Activated CD4-positive, alpha-beta memory T cell treated with anti-CD3 and anti-CD28 coated beads, Interleukin-2, amount 10 ng/mL, durations not matched to agents 7 days and 5 days (primary cell): ENCODE measurements at regions not wholly inside any gene's neighbourhood (a gene's known extent, or its start where the extent isn't known, plus 50 kb on each side); places are given as distances from the start of the nearest gene placed in this dataset.

Source experiments
- CTCF ChIA-PET: fragments of 350-600 bp; sonication (Branson Sonifier 250); formaldehyde crosslinking; loops from one replicate; lab custom pipeline; 2021; ENCODE audit warnings: antibody characterized with exemption, inconsistent platforms; lab: Charles Lee
- POLR2A ChIA-PET: fragments of 350-600 bp; sonication (Branson Sonifier 250); formaldehyde crosslinking; loops from one replicate; lab custom pipeline; 2021; ENCODE audit warnings: antibody characterized with exemption; lab: Charles Lee
- DNase-seq: peaks from one replicate; pipeline ENCODE4 v3.0.0-alpha.2; 2020
- H3K27ac Mint-ChIP-seq: one replicate; pipeline ENCODE4 v1.8.0; 2021; ENCODE audit warnings: mild to moderate bottlenecking, mixed read lengths
- H3K27me3 Mint-ChIP-seq: one replicate; pipeline ENCODE4 v1.8.0; 2021; ENCODE audit warnings: mixed read lengths
- H3K36me3 Mint-ChIP-seq: one replicate; pipeline ENCODE4 v1.8.0; 2021; ENCODE audit warnings: low read depth, mixed read lengths
- H3K4me1 Mint-ChIP-seq: one replicate; pipeline ENCODE4 v1.8.0; 2021; ENCODE audit warnings: mixed read lengths
- H3K4me3 Mint-ChIP-seq: one replicate; pipeline ENCODE4 v1.8.0; 2021; ENCODE audit warnings: mild to moderate bottlenecking, mixed read lengths
- H3K9me3 Mint-ChIP-seq: one replicate; pipeline ENCODE4 v1.8.0; 2021; ENCODE audit warnings: mixed read lengths

- H3K9me3 Mint-ChIP-seq: no peaks in the 10 kb centered on the region
- H3K4me3 Mint-ChIP-seq: no peak overlapping the region
- H3K27ac Mint-ChIP-seq: no peak overlapping the region
- no peak for DNase-seq
- CTCF ChIA-PET: no interaction called here
- H3K27me3 Mint-ChIP-seq: peaks cover 6% of the 10 kb centered on the region
- H3K4me1 Mint-ChIP-seq: peaks cover 3% of the 10 kb centered on the region
- H3K36me3 Mint-ChIP-seq: no peaks in the 10 kb centered on the region
- POLR2A ChIA-PET: no interaction called here
Observed at GRCh38 chr12:76226956-76227355, 121.3 kb downstream of the BBS10 start.

- DNase-seq: no peak
- ChIA-PET POLR2A (no interaction called here), CTCF (no interaction called here)
- H3K36me3 Mint-ChIP-seq: no peaks in the 10 kb centered on the region
- no peak overlapping the region for H3K27ac Mint-ChIP-seq
- H3K27me3 Mint-ChIP-seq: peaks cover 6% of the 10 kb centered on the region
- no peak overlapping the region for H3K4me3 Mint-ChIP-seq
- no peaks in the 10 kb centered on the region for H3K9me3 Mint-ChIP-seq
- H3K4me1 Mint-ChIP-seq: peaks cover 3% of the 10 kb centered on the region
Observed at GRCh38 chr12:76226397-76226796, 121.8 kb downstream of the BBS10 start.

- peaks cover 6% of the 10 kb centered on the region for H3K27me3 Mint-ChIP-seq
- no peaks in the 10 kb centered on the region for H3K36me3 Mint-ChIP-seq
- H3K4me1 Mint-ChIP-seq: peaks cover 3% of the 10 kb centered on the region
- H3K9me3 Mint-ChIP-seq: no peaks in the 10 kb centered on the region
- CTCF ChIA-PET: interaction anchor here (0.7 kb wide), 1 partner anchor 282 kb away, joined by 3 read pairs; no protein-coding TSS in a partner anchor
- DNase-seq: no peak
- no peak overlapping the region for H3K4me3 Mint-ChIP-seq
- H3K27ac Mint-ChIP-seq: no peak overlapping the region
- POLR2A ChIA-PET: no interaction called here
Observed at GRCh38 chr12:76223869-76224268, 124.3 kb downstream of the BBS10 start.

- H3K27ac Mint-ChIP-seq: no peak overlapping the region
- H3K27me3 Mint-ChIP-seq: peaks cover 5% of the 10 kb centered on the region
- no peaks in the 10 kb centered on the region for H3K36me3 Mint-ChIP-seq
- no peak for DNase-seq
- peaks cover 3% of the 10 kb centered on the region for H3K4me1 Mint-ChIP-seq
- POLR2A ChIA-PET: no interaction called here
- H3K9me3 Mint-ChIP-seq: no peaks in the 10 kb centered on the region
- no peak overlapping the region for H3K4me3 Mint-ChIP-seq
- CTCF ChIA-PET: no interaction called here
Observed at GRCh38 chr12:76220980-76221379, 127.2 kb downstream of the BBS10 start.

- H3K27me3 Mint-ChIP-seq: peaks cover 5% of the 10 kb centered on the region
- peaks cover 3% of the 10 kb centered on the region for H3K4me1 Mint-ChIP-seq
- no peak for DNase-seq
- H3K27ac Mint-ChIP-seq: no peak overlapping the region
- no peaks in the 10 kb centered on the region for H3K36me3 Mint-ChIP-seq
- H3K4me3 Mint-ChIP-seq: no peak overlapping the region
- POLR2A ChIA-PET: no interaction called here
- CTCF ChIA-PET: no interaction called here
- H3K9me3 Mint-ChIP-seq: no peaks in the 10 kb centered on the region
Observed at GRCh38 chr12:76219806-76220205, 128.4 kb downstream of the BBS10 start.

- no peak for DNase-seq
- Mint-ChIP-seq H3K4me1 (peaks cover 3% of the 10 kb centered on the region), H3K36me3 (no peaks in the 10 kb centered on the region), H3K27me3 (peaks cover 5% of the 10 kb centered on the region), H3K9me3 (no peaks in the 10 kb centered on the region), H3K27ac (no peak overlapping the region), H3K4me3 (no peak overlapping the region)
- POLR2A ChIA-PET: no interaction called here
- CTCF ChIA-PET: no interaction called here
Observed at GRCh38 chr12:76216585-76217472, 131.4 kb downstream of the BBS10 start.

- CTCF ChIA-PET: no interaction called here
- no peak overlapping the region for H3K27ac Mint-ChIP-seq
- no peaks in the 10 kb centered on the region for H3K4me1 Mint-ChIP-seq
- no peaks in the 10 kb centered on the region for H3K9me3 Mint-ChIP-seq
- H3K27me3 Mint-ChIP-seq: peaks cover 19% of the 10 kb centered on the region
- no peak overlapping the region for H3K4me3 Mint-ChIP-seq
- no peak for DNase-seq
- POLR2A ChIA-PET: no interaction called here
- H3K36me3 Mint-ChIP-seq: no peaks in the 10 kb centered on the region
Observed at GRCh38 chr12:76208129-76208528, 123.6 kb upstream of the NAP1L1 start.

GRCh38 chr12:76206677-76207072 is 122.2 kb upstream of the NAP1L1 start:
- H3K9me3 Mint-ChIP-seq: no peaks in the 10 kb centered on the region
- POLR2A ChIA-PET: no interaction called here
- CTCF ChIA-PET: no interaction called here
- H3K27me3 Mint-ChIP-seq: peaks cover 21% of the 10 kb centered on the region
- no peaks in the 10 kb centered on the region for H3K4me1 Mint-ChIP-seq
- no peak overlapping the region for H3K4me3 Mint-ChIP-seq
- H3K27ac Mint-ChIP-seq: no peak overlapping the region
- H3K36me3 Mint-ChIP-seq: no peaks in the 10 kb centered on the region
- DNase-seq: no peak

GRCh38 chr12:76206039-76206676 is 121.7 kb upstream of the NAP1L1 start:
- Mint-ChIP-seq H3K27me3 (peaks cover 24% of the 10 kb centered on the region), H3K4me3 (no peak overlapping the region), H3K9me3 (peaks cover 1% of the 10 kb centered on the region), H3K36me3 (no peaks in the 10 kb centered on the region), H3K4me1 (no peaks in the 10 kb centered on the region), H3K27ac (no peak overlapping the region)
- CTCF ChIA-PET: no interaction called here
- POLR2A ChIA-PET: no interaction called here
- DNase-seq: no peak

- Mint-ChIP-seq H3K27ac (no peak overlapping the region), H3K4me3 (no peak overlapping the region), H3K4me1 (no peaks in the 10 kb centered on the region), H3K36me3 (no peaks in the 10 kb centered on the region), H3K27me3 (peaks cover 41% of the 10 kb centered on the region), H3K9me3 (peaks cover 14% of the 10 kb centered on the region)
- POLR2A ChIA-PET: no interaction called here
- DNase-seq: no peak
- CTCF ChIA-PET: no interaction called here
Observed at GRCh38 chr12:76202621-76203020, 118.1 kb upstream of the NAP1L1 start.

GRCh38 chr12:76201758-76202157 is 117.3 kb upstream of the NAP1L1 start:
- Mint-ChIP-seq H3K27ac (no peak overlapping the region), H3K27me3 (peaks cover 40% of the 10 kb centered on the region), H3K4me3 (no peak overlapping the region), H3K36me3 (no peaks in the 10 kb centered on the region), H3K4me1 (no peaks in the 10 kb centered on the region), H3K9me3 (peaks cover 14% of the 10 kb centered on the region)
- POLR2A ChIA-PET: no interaction called here
- CTCF ChIA-PET: no interaction called here
- DNase-seq: no peak

- CTCF ChIA-PET: no interaction called here
Observed at GRCh38 chr12:76201316-76201715, 116.8 kb upstream of the NAP1L1 start.

GRCh38 chr12:76199808-76200207 is 115.3 kb upstream of the NAP1L1 start:
- DNase-seq: no peak
- peaks cover 35% of the 10 kb centered on the region for H3K27me3 Mint-ChIP-seq
- ChIA-PET CTCF (no interaction called here), POLR2A (no interaction called here)
- H3K4me3 Mint-ChIP-seq: no peak overlapping the region
- no peaks in the 10 kb centered on the region for H3K4me1 Mint-ChIP-seq
- peaks cover 17% of the 10 kb centered on the region for H3K9me3 Mint-ChIP-seq
- H3K36me3 Mint-ChIP-seq: no peaks in the 10 kb centered on the region
- no peak overlapping the region for H3K27ac Mint-ChIP-seq

More at GRCh38 chr12:76201316-76201715, 116.8 kb upstream of the NAP1L1 start:
- POLR2A ChIA-PET: no interaction called here
- Mint-ChIP-seq H3K27me3 (peaks cover 36% of the 10 kb centered on the region), H3K4me3 (no peak overlapping the region), H3K9me3 (peaks cover 14% of the 10 kb centered on the region), H3K4me1 (no peaks in the 10 kb centered on the region), H3K27ac (no peak overlapping the region), H3K36me3 (no peaks in the 10 kb centered on the region)
- DNase-seq: no peak
